PC-9 (cell line): ENCODE measurements at regions not wholly inside any gene's neighbourhood (a gene's known extent, or its start where the extent isn't known, plus 50 kb on each side); places are given as distances from the start of the nearest gene placed in this dataset.
A peak's percentile ranks its signal among the peaks of the same experiment; 100 is the strongest.

Experiments
- BruUV-seq: library from RNA; stranded (reverse); fragments of 400-500 nt; replicated peaks from 2 replicates; lab custom pipeline; 2021; lab: Mats Ljungman, UMichigan
- CTCF ChIA-PET: fragments of 300-600 bp; sonication (Branson Sonifier 250); formaldehyde crosslinking; loops from one replicate; lab custom pipeline; 2022; ENCODE audit warnings: antibody characterized with exemption; lab: Charles Lee
- POLR2A ChIA-PET: fragments of 300-600 bp; sonication (Branson Sonifier 250); formaldehyde crosslinking; loops from one replicate; lab custom pipeline; 2022; ENCODE audit warnings: antibody characterized with exemption; ENCODE audit not compliant: unreplicated experiment; lab: Charles Lee
- DNase-seq, 2 experiments: peaks; one replicate each; pipeline versions ENCODE4 v3.0.0 to v3.0.0-alpha.2; 2015 to 2022; ENCODE audit warnings: mixed read lengths in 1 of 2
- H2AFZ ChIP-seq: fragments of 200-600 bp; sonication (generic); 2 replicates; pipeline ENCODE4 v1.8.1; 2017; ENCODE audit warnings: antibody characterized with exemption
- H3F3A ChIP-seq: fragments of 200-600 bp; sonication (generic); 2 replicates; pipeline ENCODE4 v1.8.1; 2017; ENCODE audit warnings: antibody characterized with exemption, mild to moderate bottlenecking, low read depth; ENCODE audit not compliant: insufficient read depth
- H3K27ac ChIP-seq: fragments of 200-600 bp; sonication (generic); 2 replicates; pipeline ENCODE4 v1.6.1; 2016; ENCODE audit warnings: mixed run types
- H3K27me3 ChIP-seq: fragments of 200-600 bp; sonication (generic); 2 replicates; pipeline ENCODE4 v1.6.1; 2016; ENCODE audit warnings: low read depth, mixed run types; ENCODE audit not compliant: insufficient read depth
- H3K36me3 ChIP-seq: fragments of 200-600 bp; sonication (generic); 2 replicates; pipeline ENCODE4 v1.6.1; 2016; ENCODE audit warnings: low read depth, mixed run types
- H3K4me1 ChIP-seq: fragments of 200-600 bp; sonication (generic); replicated peaks from 2 replicates; pipeline ENCODE4 v1.6.1; 2016; ENCODE audit warnings: mixed run types; ENCODE audit not compliant: insufficient read depth
- H3K4me2 ChIP-seq: fragments of 200-600 bp; sonication (generic); 2 replicates; pipeline ENCODE4 v1.6.1; 2017; ENCODE audit warnings: mixed run types
- H3K4me3 ChIP-seq: fragments of 200-600 bp; sonication (generic); 2 replicates; pipeline ENCODE4 v1.6.1; 2016; ENCODE audit warnings: mixed run types
- H3K79me2 ChIP-seq: fragments of 200-600 bp; sonication (generic); 2 replicates; pipeline ENCODE4 v1.6.1; 2017; ENCODE audit warnings: low read depth, mixed run types
- H3K9me2 ChIP-seq: fragments of 200-600 bp; sonication (generic); 2 replicates; pipeline ENCODE4 v1.8.1; 2017; ENCODE audit warnings: mild to moderate bottlenecking; ENCODE audit not compliant: insufficient read depth
- H3K9me3 ChIP-seq: fragments of 200-600 bp; sonication (generic); 2 replicates; pipeline ENCODE4 v1.8.1; 2016; ENCODE audit warnings: low read depth; ENCODE audit not compliant: insufficient read depth
- H4K20me1 ChIP-seq: fragments of 200-600 bp; sonication (generic); 2 replicates; pipeline ENCODE4 v1.8.1; 2017; ENCODE audit not compliant: insufficient read depth
- EZH2 ChIP-seq: fragments of 200-600 bp; sonication (generic); IDR thresholded peaks from 2 replicates; pipeline ENCODE4 v1.8.0; 2017; ENCODE audit warnings: antibody characterized with exemption, low read depth
- intact Hi-C: fragments of 100-400 bp; cut with micrococcal nuclease; formaldehyde crosslinking; loops from one replicate; pipeline ENCODE4 v1.10.0; 2022; ENCODE audit not compliant: unreplicated experiment
- TF ChIP-seq, protein P1 (sequence below): fragments of 200-600 bp; sonication (generic); conservative IDR thresholded peaks from 2 replicates; pipeline ENCODE4 v1.6.1; 2017; ENCODE audit warnings: mixed run types, antibody characterized with exemption, mild to moderate bottlenecking, moderate library complexity

GRCh38 chr13:65892859-65893258 lies 1337.3 kb downstream of the PCDH9 start:
- no peaks in the 10 kb centered on the region for H3K36me3 ChIP-seq
- no peaks in the 10 kb centered on the region for H4K20me1 ChIP-seq
- no peak for DNase-seq
- H3K4me2 ChIP-seq = no peak overlapping the region
- no peak for TF ChIP-seq EZH2
- TF ChIP-seq, protein P1, sequence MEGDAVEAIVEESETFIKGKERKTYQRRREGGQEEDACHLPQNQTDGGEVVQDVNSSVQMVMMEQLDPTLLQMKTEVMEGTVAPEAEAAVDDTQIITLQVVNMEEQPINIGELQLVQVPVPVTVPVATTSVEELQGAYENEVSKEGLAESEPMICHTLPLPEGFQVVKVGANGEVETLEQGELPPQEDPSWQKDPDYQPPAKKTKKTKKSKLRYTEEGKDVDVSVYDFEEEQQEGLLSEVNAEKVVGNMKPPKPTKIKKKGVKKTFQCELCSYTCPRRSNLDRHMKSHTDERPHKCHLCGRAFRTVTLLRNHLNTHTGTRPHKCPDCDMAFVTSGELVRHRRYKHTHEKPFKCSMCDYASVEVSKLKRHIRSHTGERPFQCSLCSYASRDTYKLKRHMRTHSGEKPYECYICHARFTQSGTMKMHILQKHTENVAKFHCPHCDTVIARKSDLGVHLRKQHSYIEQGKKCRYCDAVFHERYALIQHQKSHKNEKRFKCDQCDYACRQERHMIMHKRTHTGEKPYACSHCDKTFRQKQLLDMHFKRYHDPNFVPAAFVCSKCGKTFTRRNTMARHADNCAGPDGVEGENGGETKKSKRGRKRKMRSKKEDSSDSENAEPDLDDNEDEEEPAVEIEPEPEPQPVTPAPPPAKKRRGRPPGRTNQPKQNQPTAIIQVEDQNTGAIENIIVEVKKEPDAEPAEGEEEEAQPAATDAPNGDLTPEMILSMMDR = no peak
- H3K27ac ChIP-seq = no peak overlapping the region
- no peaks in the 10 kb centered on the region for H3F3A ChIP-seq
- BruUV-seq = no TSS peak
- H3K4me3 ChIP-seq = no peak overlapping the region
- no peaks in the 10 kb centered on the region for H3K9me3 ChIP-seq
- H2AFZ ChIP-seq = 0 out of 2 replicates have a peak overlapping the region, but pooled peaks have one; percentile 52
- CTCF ChIA-PET = no interaction called here
- H3K9me2 ChIP-seq = no peaks in the 10 kb centered on the region
- intact Hi-C loops = no loop called here
- POLR2A ChIA-PET = no interaction called here
- H3K79me2 ChIP-seq = no peaks in the 10 kb centered on the region
- H3K27me3 ChIP-seq = no peaks in the 10 kb centered on the region
- no peaks in the 10 kb centered on the region for H3K4me1 ChIP-seq

DNA sequence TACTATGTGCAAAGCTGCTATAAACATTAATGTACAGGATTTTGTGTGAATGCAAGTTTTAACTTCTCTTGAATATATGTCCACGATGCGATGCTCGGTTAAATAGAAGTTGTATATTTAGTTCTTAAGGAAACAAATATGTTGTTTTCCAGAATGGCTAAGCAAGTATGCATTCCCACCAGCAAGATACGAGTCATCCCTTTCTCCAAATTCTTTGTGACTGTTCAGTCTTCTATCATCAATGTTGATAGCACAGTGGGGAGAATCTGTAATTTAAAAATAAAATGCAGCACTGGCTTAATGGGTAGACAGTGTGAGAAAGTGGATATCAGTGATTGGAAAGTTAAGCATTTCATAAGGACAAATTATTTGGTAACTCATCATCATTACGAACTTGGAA lies 1340.8 kb downstream of the PCDH9 start:
- POLR2A ChIA-PET = no interaction called here
- Histone ChIP-seq H4K20me1 (no peaks in the 10 kb centered on the region), H3K27me3 (no peaks in the 10 kb centered on the region), H3K79me2 (no peaks in the 10 kb centered on the region), H3K4me1 (no peaks in the 10 kb centered on the region), H3K4me2 (no peak overlapping the region), H3F3A (no peaks in the 10 kb centered on the region), H3K9me2 (no peaks in the 10 kb centered on the region), H3K4me3 (no peak overlapping the region), H3K9me3 (no peaks in the 10 kb centered on the region), H3K27ac (no peak overlapping the region), H3K36me3 (no peaks in the 10 kb centered on the region), H2AFZ (no peak overlapping the region)
- CTCF ChIA-PET = no interaction called here
- TF ChIP-seq, protein P1 = no peak
- TF ChIP-seq EZH2 = no peak
- intact Hi-C loops = no loop called here
- no peak for DNase-seq
- BruUV-seq = no TSS peak

GRCh38 chr13:65882810-65883209 lies 1347.3 kb downstream of the PCDH9 start:
- Histone ChIP-seq H3F3A (no peaks in the 10 kb centered on the region), H3K9me3 (no peaks in the 10 kb centered on the region), H3K36me3 (no peaks in the 10 kb centered on the region), H3K79me2 (no peaks in the 10 kb centered on the region), H3K4me3 (no peak overlapping the region), H3K27ac (no peak overlapping the region), H2AFZ (no peak overlapping the region), H3K4me2 (no peak overlapping the region), H4K20me1 (no peaks in the 10 kb centered on the region), H3K9me2 (no peaks in the 10 kb centered on the region), H3K4me1 (peaks cover 13% of the 10 kb centered on the region), H3K27me3 (no peaks in the 10 kb centered on the region)
- POLR2A ChIA-PET = no interaction called here
- no peak for TF ChIP-seq EZH2
- TF ChIP-seq, protein P1 = no peak
- CTCF ChIA-PET = no interaction called here
- intact Hi-C loops = no loop called here
- no TSS peak for BruUV-seq
- no peak for DNase-seq
